ENCODE measurements at regions not wholly inside any gene's neighbourhood (a gene's known extent, or its start where the extent isn't known, plus 50 kb on each side); places are given as distances from the start of the nearest gene placed in this dataset.
"Not testable (repeated sequence)": the region's sequence is repeated elsewhere in the genome, so short reads cannot be mapped to it uniquely, and the experiment has no call there.

DNA sequence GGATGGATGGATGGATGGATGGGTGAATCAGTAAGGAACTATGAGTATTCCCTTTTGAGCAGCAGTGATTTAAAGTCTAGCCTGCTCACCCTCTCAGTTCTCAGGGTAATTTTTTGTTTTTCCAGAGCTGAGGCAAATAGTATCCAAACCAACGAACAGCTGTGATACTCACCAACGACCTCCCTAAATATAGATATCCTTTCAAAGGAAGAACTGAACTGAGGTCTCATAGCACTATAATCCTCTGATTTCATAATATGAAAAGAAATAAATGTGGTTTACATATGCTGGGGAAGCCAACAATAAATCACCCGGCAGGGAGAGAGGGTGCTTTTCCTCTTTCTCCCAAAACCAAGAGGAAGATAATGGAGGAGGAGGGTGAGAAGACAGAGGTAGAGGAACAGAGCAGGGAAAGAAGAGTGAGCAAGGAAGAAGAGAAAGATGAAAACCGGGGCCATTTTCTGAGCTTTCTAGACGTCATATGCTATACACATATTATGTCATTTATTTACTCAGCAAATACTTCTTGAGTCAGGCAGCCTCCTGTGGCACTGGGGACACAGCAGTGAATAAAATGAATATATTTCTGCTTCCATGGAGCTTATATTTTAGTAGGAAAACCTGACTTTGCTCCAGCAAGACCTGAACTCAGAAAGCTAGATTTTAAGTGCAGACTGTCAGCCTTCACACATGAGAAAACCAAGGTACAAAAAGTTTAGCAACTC is 710.7 kb upstream of the TBX3 start:
- DNase-seq (ENCODE audit: low spot score), result no peak

DNA sequence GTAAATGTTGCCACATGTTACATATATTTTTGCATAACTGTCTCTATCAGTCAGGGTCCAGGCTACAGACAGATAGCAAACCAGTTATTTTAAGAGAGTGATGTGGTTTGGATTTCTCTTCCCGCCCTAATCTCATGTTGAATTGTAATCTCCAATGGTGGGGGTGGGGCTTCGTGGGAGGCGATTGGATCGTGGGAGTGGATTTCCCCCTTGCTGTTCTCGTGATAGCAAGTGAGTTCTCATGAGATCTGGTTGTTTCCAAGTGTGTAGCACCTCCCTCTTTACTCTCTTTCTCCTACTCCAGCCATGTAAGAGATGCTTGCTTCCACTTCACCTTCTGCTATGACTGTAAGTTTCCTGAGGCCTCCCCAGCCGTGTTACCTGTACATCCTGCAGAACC is 704.2 kb upstream of the TBX3 start:
- no peak for DNase-seq (ENCODE audit: low spot score)

DNA sequence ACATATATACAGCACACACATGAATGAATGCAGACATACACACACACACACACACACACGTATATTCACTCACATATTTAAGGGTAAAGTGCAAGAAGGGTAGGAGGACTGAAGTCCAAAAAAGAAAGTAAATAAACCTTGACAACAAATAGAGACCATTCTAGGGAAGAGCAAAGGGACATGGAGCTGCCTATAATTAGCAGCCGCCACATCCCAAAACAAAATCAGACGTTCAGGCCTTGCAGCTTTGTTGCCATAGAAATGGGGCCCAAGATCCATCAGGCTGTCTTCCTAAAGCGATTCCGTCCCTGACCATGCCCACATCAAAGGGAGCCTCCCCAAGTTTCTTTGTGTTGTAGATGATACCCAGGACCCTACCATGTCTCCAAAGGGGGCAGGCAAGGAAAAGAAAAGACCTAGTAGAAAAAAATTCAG is 703.5 kb upstream of the TBX3 start:
- no peak for DNase-seq (ENCODE audit: low spot score)

DNA sequence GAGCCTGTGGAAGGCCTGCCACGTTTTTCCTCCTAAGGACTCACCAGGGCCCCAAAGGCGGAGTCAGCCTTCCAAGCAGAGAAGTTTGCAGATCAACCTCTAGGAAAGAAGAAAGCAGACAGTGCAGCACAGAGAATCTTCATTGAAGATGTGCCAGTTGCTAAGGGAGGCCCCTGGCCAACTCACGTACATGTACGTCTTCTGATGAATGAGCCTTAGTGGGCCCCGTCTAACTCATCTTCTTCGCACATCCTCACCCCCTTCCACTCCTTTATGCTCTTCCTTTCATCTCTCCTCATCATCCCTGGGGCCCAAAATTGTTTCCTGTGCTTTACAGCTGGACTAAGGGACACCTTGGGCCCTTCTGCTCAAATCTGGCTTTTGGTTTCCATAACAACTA is 703.0 kb upstream of the TBX3 start:
- DNase-seq (ENCODE audit: low spot score), result no peak

DNA sequence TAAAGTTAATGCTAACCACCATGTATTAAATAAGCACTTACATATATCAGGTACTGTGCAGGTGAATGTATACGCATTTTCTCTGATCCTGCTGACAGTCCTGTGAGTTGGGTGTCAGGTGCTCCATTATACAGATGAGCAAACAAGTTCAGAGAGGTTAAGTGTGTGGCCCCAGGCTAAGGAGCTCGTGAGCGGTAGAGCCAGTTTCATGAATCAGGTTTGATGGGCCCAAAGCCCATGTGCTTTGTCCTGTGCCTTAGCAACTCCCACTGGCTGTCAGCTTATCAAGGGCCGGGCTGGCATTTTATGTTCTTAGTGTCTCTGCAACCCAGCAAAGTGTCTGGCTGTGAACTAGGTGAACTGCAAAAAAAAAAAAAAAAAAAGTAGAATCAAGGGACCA is 701.2 kb upstream of the TBX3 start:
- DNase-seq (ENCODE audit: low spot score), result no peak

DNA sequence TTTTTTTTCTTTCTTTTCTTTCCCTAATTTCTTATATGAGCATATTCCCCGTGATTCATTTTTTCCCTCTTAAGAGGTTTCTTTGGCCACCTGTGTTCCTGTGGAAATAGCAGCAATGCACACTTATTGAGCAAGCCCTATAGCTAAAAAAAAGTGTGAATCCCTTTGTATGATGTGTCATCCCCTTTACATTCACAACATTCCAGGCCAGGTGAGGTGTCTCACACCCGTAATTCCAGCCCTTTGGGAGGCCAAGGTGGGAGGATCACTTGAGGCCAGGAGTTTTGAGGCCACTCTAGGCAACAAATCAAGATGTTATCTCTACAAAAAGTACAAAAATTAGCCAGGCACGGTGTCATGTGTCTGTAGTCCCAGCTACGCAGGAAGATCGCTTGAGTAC is 700.4 kb upstream of the TBX3 start:
- no peak for DNase-seq (ENCODE audit: low spot score)

DNA sequence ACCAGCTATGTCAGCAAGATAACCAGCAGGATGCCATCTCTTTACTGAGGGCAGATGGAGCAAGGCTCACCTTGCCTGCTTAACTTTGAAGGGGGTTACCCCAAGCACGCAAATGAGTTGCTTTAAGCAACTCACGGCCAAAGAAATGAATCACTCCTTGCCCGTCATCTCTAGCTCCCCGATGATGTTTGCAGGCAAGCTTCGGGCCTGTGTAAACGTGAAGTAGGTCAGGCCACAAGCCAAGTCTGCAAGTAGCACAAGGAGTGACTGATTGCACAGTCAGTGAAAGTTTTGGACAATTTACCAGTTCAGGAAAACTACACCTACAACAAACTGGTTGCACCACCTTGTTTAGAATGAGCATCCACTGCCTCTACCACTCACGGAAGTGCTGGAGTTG is 699.7 kb upstream of the TBX3 start:
- DNase-seq (ENCODE audit: low spot score), result no peak

DNA sequence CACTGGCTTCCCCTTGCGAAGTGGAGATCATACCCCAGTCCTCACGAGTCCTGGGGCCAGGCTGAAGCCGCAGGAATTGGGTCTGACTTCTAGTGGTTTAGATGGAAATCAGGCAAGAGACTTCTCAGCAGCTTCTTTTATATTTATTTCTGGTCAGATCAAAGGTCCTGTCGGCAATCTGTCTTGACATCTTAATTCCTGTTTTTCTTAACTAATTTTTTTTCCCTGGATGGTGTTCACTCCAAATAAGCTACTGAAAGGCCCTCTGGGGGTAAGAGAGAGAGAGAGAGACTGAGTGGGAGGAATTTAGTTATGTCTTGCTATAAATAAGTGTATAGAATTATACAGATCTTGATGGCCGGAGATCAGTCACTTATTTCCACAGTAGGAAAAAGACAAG is 698.7 kb upstream of the TBX3 start:
- DNase-seq (ENCODE audit: low spot score), result peak; percentile 18

DNA sequence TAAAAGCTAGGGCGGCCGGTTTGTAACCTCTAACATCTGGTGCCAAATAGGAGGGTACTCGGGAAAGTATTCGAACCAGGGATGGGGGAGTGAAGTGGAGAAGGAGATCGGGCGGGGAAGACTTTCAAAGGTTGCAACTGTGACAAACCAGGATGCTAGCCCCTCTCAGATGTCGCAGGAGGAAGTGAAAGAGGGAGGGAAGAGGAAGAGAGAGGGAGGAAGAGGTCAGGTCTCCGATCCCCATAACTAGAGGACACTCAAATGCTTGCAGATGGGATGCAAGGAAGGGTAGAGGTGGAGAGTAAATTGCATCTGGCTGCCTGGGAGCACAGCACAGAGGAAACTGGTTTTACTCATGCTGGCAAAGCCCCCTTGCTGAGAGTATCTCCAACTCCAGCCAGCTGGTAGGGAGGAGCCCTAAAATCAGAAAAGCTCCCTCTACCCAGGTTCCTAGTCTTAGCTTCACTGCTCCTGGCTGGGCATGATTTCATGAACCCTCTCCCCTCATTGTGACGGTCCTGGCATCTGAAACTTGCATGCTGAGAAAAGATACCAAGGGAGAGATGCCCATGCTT is 696.7 kb upstream of the TBX3 start:
- DNase-seq (ENCODE audit: low spot score), result no peak

DNA sequence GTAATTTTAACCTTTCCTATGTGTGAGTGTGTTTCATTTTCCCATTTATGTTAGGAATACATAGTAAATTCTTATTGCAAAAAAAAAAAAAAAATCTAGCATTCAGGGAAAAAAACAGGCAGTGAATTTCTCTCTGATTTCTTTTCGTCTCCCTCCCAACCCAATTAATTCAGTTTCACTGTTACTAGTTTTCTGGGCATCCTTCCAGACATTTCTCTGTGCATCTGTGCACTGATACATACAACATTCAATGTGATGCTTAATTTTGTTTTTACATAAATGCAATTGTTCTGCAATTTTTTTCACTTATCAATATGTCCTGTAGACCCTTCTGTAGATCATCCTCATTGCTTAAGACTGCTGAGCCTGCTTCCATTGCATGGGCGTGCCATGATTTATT is 694.3 kb upstream of the TBX3 start:
- DNase-seq (ENCODE audit: low spot score), result peak; percentile 27

DNA sequence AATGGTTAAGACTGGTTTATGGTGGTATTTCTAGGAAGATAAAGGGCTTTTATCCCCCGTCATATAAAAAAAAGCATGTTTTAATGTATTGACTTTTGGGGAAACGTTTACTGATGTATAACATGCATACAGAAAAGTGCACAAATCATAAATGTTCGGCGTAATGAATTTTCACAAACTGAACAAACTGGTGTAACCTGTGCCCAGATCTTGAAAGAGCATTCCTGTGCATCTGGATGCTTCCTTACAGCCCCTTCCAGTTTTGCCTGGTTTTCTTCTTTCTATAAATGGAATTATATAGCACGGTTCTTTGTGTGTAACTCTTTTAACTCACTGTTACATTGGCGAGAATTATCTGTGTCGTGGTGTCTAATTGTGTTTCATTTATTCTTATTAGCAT is 693.8 kb upstream of the TBX3 start:
- DNase-seq (ENCODE audit: low spot score), result no peak

DNA sequence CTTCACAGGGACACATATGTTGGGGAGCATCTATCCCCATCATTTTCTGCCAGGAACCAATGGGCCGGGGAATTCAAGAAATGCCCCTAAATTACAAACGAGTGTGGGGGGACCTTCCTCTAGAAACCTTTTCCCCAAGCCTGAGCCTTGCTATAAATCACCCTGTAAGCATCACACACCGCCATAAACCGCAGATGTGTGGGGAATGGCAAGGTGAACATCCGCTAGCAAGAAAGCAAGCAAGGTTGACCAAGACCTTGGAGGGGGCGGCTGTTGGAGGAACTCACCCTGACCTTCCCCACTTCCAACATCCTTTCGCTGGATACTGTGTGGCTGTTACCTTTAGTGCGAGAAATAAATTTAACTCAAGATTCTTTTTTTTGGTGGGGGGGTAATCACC is 693.3 kb upstream of the TBX3 start:
- DNase-seq (ENCODE audit: low spot score), result no peak

DNA sequence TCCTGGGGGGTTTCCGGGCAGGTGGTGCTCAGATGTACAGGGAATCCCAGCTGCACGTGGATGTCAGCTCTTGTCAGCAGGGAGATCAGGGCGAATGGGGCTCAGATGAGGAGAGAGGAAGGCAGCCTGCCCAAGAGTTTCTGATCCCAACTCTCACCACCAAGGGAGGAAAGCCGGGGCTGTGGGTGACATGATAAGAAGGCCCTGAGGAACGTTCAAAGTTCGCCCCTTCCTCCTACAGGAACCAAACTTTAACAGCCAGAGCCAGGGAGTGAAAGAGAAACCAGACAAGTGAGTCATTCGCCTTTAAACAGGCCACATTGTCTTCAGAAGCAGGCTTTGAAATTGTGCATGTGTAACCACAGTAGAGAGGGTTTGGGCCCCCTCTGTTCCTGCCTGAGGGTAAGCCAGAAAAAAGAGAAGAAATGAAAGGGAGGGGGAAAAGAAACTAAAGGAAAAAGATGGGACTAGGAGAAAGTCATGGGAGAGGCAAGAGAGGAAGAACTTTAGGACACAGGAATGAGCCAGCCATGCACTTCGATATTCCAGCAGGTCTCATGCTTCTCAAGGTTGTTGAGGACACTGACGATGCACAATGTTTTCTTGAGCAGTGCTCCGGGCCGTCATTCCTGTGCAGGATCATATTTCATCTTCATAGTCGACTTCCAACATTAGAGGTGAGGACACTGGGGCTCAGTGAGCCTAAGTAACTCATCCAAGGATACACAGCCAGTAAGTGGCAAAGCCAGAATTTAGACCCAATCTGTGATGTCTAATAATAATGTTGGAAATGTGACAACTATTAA is 691.4 kb upstream of the TBX3 start:
- peak; percentile 92 for DNase-seq (ENCODE audit: low spot score)

DNA sequence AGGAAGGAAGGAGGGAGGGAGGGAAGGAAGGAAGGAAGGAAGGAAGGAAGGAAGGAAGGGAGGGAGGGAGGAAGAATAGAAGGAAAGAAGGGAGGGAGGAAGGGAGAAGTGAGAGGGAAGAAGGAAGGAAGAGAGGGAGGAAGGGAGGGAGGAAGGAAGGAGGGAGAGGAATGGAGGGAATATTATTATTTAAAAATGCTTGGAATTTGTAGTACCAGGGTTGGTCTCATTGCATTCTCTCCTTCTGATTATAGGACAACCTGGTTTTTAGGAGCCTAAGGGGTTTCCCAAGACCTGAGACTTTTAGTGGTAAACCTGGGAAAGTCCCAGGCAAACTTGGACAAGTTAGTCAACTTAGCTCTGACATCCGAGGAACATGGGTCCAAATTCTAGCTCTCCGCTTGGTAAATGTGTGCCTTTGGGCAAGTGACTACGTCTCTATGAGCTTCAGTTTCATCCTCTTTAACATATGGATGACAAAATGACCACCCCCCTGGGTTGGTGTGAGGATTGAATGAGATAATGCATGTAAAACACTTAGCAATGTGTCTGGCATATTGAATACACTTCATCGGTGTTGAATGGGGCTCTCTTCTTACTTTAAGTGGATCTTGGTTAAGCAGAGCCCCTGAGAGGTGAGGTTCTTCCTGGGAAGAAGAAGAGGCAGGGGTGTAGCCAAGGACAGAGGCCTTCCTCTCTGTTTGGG is 690.7 kb upstream of the TBX3 start:
- DNase-seq (ENCODE audit: low spot score), result peak; percentile 20

DNA sequence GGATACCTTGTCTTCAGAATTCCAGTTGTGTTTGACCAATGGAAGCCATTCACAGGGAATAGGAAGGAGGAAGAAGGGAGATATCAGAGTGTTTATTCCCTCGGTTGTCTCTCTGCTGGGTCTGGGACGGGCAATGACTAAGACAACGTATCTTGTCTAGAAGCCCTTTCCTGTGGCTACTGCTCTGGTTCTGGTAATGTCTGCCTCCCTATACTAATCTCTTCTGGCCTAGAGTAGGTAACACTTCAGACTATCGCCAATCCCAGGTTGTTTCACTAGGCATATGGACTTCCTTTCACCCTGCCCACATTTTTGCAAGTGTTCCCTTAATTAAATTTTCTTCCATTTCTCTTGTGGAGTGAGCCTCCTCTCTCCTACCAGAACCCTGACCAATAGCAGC is 687.7 kb upstream of the TBX3 start:
- DNase-seq (ENCODE audit: low spot score), result no peak

DNA sequence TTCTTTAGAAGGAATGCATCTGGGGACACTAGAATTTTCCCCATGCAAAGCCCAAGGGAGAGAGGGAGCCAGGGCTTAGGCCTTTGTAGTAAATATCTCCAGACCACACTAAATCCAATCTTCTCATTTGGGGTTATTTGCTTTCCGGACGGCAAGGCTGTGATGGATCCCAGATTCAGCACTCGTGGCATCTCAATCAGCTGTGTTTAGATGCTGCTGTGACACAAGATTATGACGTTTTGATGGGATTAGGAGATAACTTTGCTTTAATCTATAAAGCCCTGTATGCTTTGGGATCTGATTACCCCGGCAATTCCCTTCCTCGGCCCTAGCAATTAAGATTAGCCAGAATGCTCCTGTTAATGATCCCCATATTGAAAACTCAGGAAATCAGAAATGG is 686.7 kb upstream of the TBX3 start:
- DNase-seq (ENCODE audit: low spot score), result no peak

DNA sequence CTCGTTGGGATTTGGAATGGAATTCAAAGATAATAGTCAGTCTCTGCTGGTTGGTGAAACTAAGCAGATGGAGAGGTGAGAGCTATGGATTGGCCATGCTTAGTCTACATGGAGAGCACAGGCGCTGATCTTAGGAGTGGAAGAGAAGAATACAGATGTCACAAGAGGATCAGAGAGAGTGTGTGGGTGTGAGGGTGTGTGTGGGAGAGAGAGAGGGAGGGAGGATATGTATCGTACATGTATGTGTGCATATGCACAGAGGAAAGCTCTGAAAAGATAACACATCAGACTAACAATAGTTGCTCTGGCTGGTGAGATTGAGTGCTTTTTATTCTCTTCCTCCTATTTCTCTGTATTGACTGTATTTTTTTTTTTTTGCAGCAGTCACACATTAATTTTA is 686.2 kb upstream of the TBX3 start:
- DNase-seq (ENCODE audit: low spot score), result no peak

DNA sequence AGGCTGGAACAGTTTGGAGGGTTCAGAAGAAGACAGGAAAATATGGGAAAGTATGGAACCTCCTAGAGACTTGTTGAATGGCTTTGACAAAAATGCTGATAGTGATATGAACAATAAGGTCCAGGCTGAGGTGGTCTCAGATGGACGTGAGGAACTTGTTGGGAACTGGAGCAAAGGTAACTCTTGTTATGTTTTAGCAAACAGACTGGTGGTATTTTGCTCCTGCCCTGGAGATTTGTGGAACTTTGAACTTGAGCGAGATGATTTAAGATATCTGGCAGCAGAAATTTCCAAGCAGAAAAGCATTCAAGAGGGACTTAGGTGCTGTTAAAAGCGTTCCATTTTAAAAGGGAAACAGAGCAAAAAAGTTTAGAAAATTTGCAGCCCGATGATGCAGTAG is 682.3 kb upstream of the TBX3 start:
- DNase-seq (ENCODE audit: low spot score), result not testable (repeated sequence)

DNA sequence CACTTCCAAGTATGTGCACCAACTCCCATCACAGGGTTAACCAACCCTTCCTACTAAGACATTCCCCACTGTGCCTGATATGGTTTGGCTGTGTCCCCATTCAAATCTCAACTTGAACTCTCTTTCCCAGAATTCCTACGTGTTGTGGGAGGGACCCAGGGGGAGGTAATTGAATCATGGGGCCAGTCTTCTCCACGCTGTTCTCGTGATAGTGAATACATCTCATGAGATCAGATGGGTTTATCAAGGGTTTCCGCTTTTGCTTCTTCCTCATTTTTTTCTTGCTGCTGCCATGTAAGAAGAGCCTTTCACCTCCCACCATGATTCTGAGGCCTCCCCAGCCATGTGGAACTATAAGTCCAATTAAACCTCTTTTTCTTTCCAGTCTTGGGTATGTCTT is 681.8 kb upstream of the TBX3 start:
- DNase-seq (ENCODE audit: low spot score), result not testable (repeated sequence)

DNA sequence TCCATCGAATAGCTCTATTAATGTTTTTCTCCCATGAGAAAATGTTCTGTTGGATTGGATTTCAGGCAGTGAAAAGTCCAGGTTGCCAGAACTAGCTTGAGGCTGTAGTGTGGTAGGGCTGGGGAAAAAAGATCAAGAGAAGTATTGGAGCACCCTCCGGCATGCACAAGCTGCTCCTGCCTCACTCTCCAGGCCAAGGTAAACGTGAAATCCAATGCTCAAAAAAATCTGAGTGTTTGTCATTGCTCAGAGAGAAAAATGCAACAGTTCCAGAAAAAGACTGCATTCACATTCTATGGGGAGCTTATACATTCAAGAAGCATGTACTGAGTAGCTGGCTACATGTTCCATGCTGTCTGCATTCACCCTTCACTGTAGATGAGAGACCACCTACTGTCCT is 680.9 kb upstream of the TBX3 start:
- DNase-seq (ENCODE audit: low spot score), result no peak

DNA sequence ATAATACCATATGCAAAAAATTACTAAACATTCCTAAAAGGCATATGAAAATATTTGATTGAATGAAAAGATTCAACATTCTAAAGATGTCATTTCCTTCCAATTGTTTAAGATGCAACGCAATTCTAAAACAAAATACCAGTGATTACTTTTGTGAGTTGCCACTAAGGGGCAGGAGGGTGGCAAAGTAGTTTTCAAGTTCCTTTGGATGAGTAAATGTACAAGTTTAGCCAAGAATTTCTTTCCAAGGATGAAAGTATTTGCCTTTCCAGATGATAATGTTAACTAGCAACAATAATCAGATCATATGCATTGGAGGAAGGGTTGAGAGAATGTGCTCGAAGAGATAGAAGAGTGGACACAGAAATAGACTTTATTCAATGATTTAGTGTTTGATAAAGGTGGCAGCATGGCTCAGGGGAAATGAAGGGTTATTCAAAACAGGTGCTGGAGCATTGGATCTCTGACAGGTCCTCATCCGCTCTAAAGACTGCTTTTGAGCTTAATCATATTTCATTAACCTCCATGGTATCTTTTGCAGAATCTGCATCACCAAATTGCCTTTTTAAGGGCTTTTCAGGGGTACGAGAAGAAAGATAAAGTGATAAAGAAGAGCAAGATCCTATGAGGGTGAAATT is 678.5 kb upstream of the TBX3 start:
- no peak for DNase-seq (ENCODE audit: low spot score)

DNA sequence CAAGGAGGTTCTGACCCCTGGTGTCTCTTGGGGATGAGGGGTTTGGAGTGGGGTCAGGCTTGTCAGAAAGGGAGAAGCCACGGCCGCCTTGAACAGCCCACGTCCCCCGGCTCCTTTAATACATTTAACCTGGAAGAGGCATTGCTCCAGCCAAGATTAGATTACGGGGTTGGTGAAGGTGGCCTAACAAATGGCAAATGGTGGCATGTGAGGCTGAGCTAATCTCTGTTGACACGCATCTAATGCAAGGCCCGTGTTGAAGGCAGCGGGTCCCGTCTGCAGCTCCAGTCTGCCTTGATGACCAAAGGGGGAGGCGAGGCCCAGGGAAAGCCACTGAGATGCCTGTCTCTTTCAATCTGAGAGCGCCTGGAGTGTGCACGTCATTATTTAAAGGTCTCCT is 673.7 kb upstream of the TBX3 start:
- DNase-seq (ENCODE audit: low spot score), result no peak
